ENCODE measurements at regions not wholly inside any gene's neighbourhood (a gene's known extent, or its start where the extent isn't known, plus 50 kb on each side); places are given as distances from the start of the nearest gene placed in this dataset.
"Not testable (repeated sequence)": the region's sequence is repeated elsewhere in the genome, so short reads cannot be mapped to it uniquely, and the experiment has no call there.

DNA sequence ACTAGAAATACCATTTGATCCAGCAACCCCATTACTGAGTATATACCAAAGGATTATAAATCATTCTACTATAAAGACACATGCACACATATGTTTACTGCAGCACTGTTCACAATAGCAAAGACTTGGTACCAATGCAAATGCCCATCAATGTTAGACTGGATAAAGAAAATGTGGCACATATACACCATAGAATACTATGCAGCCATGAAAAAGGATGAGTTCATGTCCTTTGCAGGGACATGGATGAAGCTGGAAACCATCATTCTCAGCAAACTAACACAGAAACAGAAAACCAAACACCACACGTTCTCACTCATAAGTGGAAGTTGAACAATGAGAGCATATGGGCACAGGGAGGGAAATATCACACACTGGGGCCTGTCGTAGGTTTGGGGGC is 106.0 kb downstream of the SPATA18 start:
- not testable (repeated sequence) for H3K36me3 ChIP-seq; DNase-seq; H3K9me3 ChIP-seq (ENCODE audit: severe bottlenecking); H3K4me3 ChIP-seq (ENCODE audit: low read depth, low read length); H3K27ac ChIP-seq
- peaks cover 46% of the 10 kb centered on the region for H3K27me3 ChIP-seq (ENCODE audit: insufficient read depth, low read depth, severe bottlenecking)

DNA sequence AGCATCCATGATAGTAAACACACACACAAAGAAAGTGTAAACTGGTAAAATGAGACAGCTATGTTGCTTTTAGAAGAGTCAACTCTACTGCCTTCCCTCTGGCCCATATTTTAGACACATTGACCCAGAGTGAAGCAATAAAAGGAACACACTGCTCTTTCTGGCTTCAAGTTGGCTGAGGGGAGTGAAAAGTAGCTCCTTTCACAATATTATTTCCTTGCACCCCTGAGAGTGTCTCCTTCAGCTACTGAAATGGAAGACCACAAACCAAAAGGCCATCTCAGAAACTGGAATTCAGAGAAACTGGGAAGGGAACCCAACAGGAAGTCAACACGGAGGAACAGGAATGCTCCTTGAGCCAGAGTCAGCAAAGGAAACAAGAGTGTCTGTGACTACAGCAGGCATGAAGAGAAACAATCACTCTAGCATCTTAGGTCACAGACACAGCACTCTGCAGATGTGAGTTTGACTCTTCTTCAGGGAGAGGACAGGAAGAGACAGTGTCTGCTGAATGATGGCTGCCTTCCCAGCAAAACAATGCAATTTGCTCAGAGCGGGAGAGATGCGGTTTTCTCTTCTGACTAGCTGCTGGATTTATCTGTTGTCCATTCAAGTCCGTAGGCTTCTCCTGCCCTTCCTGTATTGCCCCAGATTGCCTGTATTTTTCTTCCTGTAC is 106.7 kb downstream of the SPATA18 start:
- H3K27ac ChIP-seq, result no peak overlapping the region
- no peak for DNase-seq

DNA sequence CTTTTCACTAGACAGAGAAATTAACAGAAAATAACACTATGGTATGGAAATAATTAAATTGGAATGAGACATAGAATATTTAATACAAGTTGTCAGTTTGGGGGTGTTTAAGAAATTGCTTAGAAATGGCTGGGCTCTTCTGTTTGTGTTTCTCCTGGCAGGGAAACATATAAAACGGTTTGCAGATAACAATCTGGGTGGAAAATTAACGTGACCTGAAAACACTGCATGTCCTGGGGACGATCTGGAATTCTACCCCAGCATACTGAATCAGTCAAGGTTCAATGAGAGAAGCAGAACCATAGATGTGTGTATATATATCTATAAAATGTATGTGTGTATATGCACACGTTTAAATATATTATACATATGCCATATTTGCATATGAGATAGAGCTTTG is 109.8 kb downstream of the SPATA18 start:
- Histone ChIP-seq H3K27me3 (ENCODE audit: insufficient read depth, low read depth, severe bottlenecking) (peaks cover 22% of the 10 kb centered on the region), H3K4me3 (ENCODE audit: low read depth, low read length) (no peak overlapping the region), H3K27ac (no peak overlapping the region), H3K9me3 (ENCODE audit: severe bottlenecking) (no peaks in the 10 kb centered on the region), H3K36me3 (no peaks in the 10 kb centered on the region)
- no peak for DNase-seq
- TF ChIP-seq, protein P1, sequence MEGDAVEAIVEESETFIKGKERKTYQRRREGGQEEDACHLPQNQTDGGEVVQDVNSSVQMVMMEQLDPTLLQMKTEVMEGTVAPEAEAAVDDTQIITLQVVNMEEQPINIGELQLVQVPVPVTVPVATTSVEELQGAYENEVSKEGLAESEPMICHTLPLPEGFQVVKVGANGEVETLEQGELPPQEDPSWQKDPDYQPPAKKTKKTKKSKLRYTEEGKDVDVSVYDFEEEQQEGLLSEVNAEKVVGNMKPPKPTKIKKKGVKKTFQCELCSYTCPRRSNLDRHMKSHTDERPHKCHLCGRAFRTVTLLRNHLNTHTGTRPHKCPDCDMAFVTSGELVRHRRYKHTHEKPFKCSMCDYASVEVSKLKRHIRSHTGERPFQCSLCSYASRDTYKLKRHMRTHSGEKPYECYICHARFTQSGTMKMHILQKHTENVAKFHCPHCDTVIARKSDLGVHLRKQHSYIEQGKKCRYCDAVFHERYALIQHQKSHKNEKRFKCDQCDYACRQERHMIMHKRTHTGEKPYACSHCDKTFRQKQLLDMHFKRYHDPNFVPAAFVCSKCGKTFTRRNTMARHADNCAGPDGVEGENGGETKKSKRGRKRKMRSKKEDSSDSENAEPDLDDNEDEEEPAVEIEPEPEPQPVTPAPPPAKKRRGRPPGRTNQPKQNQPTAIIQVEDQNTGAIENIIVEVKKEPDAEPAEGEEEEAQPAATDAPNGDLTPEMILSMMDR (IDR thresholded peaks at IDR 0.05; ENCODE audit: low read depth, low read length), result no peak

More for the DNA sequence above, 106.7 kb downstream of the SPATA18 start:
- Histone ChIP-seq H3K4me3 (ENCODE audit: low read depth, low read length) (no peak overlapping the region), H3K36me3 (no peaks in the 10 kb centered on the region), H3K27me3 (ENCODE audit: insufficient read depth, low read depth, severe bottlenecking) (peaks cover 39% of the 10 kb centered on the region), H3K9me3 (ENCODE audit: severe bottlenecking) (no peaks in the 10 kb centered on the region)
- TF ChIP-seq, protein P1 (IDR thresholded peaks at IDR 0.05; ENCODE audit: low read depth, low read length), result no peak

DNA sequence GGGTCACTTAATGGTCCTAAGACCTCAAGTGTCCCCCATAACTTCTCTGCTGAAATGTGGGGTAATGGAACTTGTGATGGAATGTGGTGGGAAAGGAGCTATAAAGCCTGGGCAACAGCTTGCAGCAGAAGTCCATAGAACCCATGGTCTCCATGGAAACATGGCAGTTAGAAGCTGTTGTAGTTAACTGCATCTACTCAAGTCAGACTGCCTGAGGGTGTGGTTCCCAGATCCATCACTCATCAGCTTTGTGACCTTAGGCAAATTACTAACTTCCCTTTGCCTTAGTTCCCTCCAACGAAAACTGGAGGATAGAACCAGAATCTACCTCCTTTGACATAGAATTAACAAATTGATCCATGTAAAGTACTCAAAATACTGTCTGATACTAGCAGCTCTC is 113.0 kb downstream of the SPATA18 start:
- Histone ChIP-seq H3K27ac (no peak overlapping the region), H3K9me3 (ENCODE audit: severe bottlenecking) (no peaks in the 10 kb centered on the region), H3K27me3 (ENCODE audit: insufficient read depth, low read depth, severe bottlenecking) (peaks cover 14% of the 10 kb centered on the region), H3K4me3 (ENCODE audit: low read depth, low read length) (no peak overlapping the region), H3K36me3 (no peaks in the 10 kb centered on the region)
- TF ChIP-seq, protein P1 (IDR thresholded peaks at IDR 0.05; ENCODE audit: low read depth, low read length), result no peak
- no peak for DNase-seq

DNA sequence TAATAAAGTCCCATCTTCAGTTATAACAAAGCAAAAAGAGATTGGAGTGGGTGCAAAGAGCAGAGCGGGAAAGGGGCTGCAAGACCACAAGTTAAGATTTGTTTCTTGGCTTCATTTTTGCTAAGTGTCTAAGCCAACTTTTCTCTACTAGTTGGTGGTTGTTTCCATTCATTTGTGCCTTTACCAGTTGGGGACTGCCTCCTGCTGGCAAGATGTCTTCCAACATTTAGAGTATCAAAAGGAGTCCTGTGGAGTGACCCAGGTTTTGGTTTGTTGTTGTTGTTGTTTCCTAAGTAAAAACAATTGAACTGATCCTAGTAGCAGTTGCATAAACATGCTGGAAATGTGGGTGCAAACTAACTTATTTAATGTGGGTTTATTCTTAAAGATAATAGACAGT is 121.1 kb downstream of the SPATA18 start:
- no peak overlapping the region for H3K4me3 ChIP-seq (ENCODE audit: low read depth, low read length)
- H3K27me3 ChIP-seq (ENCODE audit: insufficient read depth, low read depth, severe bottlenecking), result peaks cover 27% of the 10 kb centered on the region
- no peak for DNase-seq
- no peak overlapping the region for H3K27ac ChIP-seq
- H3K36me3 ChIP-seq, result no peaks in the 10 kb centered on the region
- no peaks in the 10 kb centered on the region for H3K9me3 ChIP-seq (ENCODE audit: severe bottlenecking)
- TF ChIP-seq, protein P1 (IDR thresholded peaks at IDR 0.05; ENCODE audit: low read depth, low read length), result peak; percentile 45; the same call in 1 of the 2 replicates

DNA sequence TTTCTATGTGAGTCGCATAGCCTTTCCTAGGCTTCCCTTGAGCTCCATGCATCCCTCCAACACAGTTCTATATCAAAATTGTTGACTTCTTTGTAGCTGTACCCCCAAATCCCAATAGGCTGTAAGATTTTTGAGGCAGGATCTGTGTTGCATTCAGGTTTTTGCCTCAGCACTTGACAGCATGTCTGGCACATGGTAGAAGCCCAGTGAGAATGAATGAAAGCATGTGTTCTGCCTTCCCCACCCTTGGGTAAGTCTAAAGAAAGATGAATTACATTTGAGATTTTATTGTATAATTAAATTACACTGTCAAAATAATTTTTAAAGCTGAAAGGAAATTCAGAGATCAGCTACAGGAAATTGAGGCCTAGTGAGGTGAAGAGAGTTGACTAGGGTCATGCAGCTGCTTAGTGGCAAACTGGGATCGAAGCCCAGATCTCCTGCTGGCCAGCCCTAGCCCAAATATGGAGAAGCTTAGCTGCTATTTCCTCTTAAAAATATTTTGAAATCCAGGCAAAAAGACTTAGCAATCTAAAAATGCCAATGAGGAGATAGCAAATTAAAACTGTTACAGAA is 122.5 kb downstream of the SPATA18 start:
- TF ChIP-seq, protein P1 (IDR thresholded peaks at IDR 0.05; ENCODE audit: low read depth, low read length), result no peak
- peaks cover 27% of the 10 kb centered on the region for H3K27me3 ChIP-seq (ENCODE audit: insufficient read depth, low read depth, severe bottlenecking)
- H3K4me3 ChIP-seq (ENCODE audit: low read depth, low read length), result no peak overlapping the region
- no peaks in the 10 kb centered on the region for H3K36me3 ChIP-seq
- DNase-seq, result no peak
- no peak overlapping the region for H3K27ac ChIP-seq
- H3K9me3 ChIP-seq (ENCODE audit: severe bottlenecking), result no peaks in the 10 kb centered on the region
